Fibroblast of skin of back (primary cell): ENCODE measurements at regions not wholly inside any gene's neighbourhood (a gene's known extent, or its start where the extent isn't known, plus 50 kb on each side); places are given as distances from the start of the nearest gene placed in this dataset.
A peak's percentile ranks its signal among the peaks of the same experiment; 100 is the strongest.
"Not testable (repeated sequence)": the region's sequence is repeated elsewhere in the genome, so short reads cannot be mapped to it uniquely, and the experiment has no call there.

ENCODE experiments used
- DNase-seq: peaks from one replicate; pipeline ENCODE4 v3.0.0-alpha.2; 2013

GRCh38 chr10:65570143-65571010 is 1355.5 kb upstream of the LRRTM3 start:
- peak; percentile 59 for DNase-seq

- DNase-seq = no peak
Observed at GRCh38 chr10:65571011-65571570, 1354.7 kb upstream of the LRRTM3 start.

- DNase-seq = no peak
Observed at GRCh38 chr10:65581426-65582026, 1344.3 kb upstream of the LRRTM3 start.

- DNase-seq = no peak
Observed at GRCh38 chr10:65602182-65602865, 1323.5 kb upstream of the LRRTM3 start.

- DNase-seq = peak; percentile 78
Observed at GRCh38 chr10:65611592-65611991, 1314.2 kb upstream of the LRRTM3 start.

- no peak for DNase-seq
Observed at GRCh38 chr10:65614956-65615565, 1310.8 kb upstream of the LRRTM3 start.

- peak; percentile 63 for DNase-seq
Observed at GRCh38 chr10:65618126-65618525, 1307.7 kb upstream of the LRRTM3 start.

- no peak for DNase-seq
Observed at GRCh38 chr10:65620404-65621048, 1305.3 kb upstream of the LRRTM3 start.

DNA sequence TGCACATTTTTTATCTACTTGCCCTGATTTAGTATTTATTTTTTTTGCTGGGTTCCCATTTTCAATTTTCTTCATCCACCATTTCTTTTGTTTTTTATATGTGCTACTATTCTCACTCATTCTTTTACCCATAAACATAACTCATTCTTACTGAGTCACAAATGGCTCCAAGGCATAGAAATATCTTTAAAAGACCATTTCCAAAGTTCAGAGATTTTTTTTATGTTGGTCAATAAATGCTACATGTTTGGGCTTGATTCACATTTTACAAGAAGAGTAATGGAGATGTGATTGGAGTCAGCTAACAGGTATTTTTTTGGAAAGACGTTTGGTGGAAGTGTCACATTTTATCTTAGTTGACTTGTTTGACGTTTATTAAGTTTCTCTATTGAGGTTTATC is 1303.2 kb upstream of the LRRTM3 start:
- DNase-seq = no peak

DNA sequence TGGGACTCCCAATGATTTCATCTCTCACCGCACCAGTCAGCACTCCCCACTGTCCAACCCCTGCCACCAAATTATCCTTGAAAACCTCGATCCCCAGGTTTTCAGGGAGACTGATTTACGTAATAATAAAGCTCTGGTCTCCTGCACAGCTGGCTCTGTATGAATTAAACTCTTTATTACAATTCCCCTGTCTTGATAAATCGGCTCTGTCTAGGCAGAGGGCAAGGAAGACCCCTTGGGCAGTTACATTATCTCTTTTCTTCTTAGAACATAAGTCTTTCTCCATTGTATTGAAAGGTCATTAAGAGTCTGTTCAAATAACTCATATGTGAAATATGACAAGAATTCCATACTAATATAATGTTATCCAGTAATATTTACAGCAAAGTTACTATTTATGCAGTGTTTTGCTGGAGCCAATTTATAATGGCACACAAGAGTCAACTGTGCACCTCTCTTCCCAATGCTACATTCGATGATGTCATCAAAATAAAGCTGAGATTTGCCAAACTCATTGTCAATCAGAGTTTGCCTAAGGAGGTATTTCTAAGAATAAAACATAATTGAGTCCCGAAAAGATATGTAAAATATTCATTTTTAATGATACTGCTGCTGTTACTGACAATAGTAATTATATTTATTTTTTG is 1297.2 kb upstream of the LRRTM3 start:
- peak; percentile 15 for DNase-seq

DNA sequence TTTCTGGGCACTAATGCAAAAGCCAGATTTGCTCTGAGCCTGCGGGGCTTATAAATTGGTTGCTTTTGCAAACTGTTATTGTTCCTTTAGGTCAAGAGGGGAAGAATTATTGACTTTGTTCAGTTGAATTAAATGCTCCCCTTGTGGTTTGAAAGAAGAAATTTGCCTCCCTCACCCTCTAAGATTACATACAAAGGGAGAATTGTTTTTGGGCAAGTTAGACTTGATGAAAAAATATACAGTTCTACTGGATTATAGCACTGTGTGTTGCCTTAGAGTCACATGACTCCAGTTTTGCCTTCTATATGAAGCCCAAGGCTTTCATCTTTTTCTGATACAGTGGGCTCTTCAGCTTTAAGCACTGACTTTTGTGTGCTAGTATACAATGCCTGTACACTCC is 1265.8 kb upstream of the LRRTM3 start:
- DNase-seq = no peak

DNA sequence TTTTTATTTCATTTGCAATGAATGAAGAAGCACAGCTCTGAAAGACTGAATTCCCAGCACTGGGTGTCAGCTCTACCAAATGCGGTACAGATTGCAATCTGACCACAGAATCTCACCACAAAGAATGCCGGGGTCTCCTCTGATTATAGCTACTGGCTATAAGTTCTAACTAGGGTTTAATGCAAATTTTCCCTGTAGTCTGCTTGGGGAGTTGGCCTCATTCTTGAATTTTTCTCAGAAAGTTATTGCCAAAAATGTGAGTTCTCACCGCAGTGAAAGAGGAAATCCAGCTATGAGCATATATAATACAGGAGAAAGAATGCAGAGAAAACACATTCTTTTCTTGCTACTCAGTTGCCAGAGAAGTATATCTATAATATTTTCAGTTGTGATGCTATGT is 1255.7 kb upstream of the LRRTM3 start:
- peak; percentile 95 for DNase-seq

GRCh38 chr10:65670596-65670995 is 1255.2 kb upstream of the LRRTM3 start:
- DNase-seq = not testable (repeated sequence)

DNA sequence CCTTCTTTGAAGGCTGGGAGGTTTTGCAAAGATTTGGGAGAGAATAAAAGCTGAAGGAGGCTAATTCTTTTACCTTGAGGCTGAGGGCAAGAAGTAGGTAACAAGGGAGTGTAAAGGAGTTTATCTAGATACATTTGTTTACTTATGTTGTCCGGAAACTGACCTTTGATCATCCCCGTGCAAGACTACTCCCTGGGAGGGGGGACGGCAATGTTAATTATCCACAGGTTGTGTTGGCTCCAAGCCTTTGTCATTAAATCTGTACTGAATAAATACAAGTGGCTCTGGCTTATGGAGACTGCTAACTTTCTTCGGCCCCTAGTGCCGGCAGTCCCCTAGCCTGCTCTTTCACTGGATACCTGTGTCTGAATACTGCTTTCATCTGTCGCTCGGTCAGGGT is 1250.6 kb upstream of the LRRTM3 start:
- no peak for DNase-seq

- no peak for DNase-seq
Observed at GRCh38 chr10:65684896-65685295, 1240.9 kb upstream of the LRRTM3 start.

- no peak for DNase-seq
Observed at GRCh38 chr10:65701168-65701776, 1224.6 kb upstream of the LRRTM3 start.

DNA sequence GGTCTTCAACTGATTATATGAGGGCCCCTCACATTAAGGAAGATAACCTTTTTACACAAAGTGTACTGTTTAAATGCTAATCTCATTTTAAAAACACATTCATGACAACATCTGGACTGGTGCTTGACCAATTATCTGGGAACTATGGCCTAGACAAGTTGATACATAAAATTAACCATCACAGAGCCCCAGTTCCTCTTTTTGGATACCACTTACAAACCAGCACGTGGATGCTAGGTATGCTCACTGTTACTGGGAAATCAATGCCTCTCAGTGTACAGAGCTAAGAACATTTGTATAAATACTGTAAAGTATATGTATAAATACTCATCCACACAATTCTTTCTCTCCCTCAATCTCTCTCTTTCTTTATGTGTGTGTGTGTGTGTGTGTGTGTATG is 1217.8 kb upstream of the LRRTM3 start:
- DNase-seq = no peak

DNA sequence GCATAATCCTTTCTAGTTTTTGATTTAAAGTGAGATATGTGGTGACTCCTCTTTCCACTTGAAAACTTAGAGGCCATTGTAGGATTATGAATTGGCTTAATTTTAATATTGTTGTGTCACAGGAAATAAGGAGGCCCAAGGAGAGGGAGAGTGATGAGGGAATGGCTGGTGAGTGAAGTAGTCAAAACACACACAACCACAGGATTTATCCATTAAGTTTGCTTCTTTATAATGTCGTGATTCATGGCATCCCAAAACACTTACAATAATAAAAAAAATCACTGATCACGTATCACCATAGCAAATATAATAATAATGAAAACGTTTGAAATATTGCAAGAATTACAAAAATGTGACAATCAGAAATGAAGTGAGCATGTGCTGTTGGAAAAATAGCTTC is 1215.5 kb upstream of the LRRTM3 start:
- DNase-seq = peak; percentile 64

DNA sequence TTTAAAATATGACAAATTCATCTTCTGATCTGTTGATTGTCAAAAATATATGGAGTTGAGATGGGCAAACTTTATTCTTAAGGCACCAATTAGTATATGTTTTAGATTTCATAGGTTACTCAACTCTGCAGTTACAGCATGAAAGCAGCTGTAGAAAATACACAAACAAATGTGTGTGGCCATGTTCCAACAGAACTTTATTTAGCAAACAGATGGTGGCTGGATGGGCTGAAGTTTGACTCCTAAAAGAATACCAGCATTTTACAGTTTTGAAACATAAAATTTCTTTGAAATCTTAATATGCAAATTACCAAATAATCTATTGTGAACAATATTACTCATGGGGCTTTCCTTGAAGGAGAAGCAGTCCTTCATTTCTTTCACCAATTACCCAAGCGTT is 1206.0 kb upstream of the LRRTM3 start:
- no peak for DNase-seq

DNA sequence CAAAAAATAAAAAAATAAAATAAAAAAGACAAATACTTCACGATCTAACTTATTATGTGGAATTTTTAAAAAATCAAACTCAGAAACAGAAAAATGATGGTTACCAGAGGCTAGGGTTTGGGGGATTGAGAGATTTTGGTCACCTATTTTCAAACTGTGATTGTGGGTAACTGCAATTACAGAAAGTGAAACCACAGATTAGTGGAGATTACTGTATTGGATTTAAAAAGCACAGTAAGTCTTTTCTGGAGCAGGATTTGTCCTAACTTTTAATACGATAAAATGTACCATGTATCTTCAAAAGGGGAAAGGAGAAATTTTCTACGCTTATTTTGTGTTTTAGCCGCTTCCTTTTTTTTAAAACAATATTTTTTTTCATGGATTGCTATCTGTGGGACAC is 1204.9 kb upstream of the LRRTM3 start:
- DNase-seq = no peak

GRCh38 chr10:65723525-65723924 is 1202.3 kb upstream of the LRRTM3 start:
- DNase-seq = no peak
